Activated CD8-positive, alpha-beta T cell treated with anti-CD3 and anti-CD28 coated beads, Interleukin-2, amount 10 ng/mL, durations not matched to agents 7 days and 5 days (primary cell): ENCODE measurements at regions not wholly inside any gene's neighbourhood (a gene's known extent, or its start where the extent isn't known, plus 50 kb on each side); places are given as distances from the start of the nearest gene placed in this dataset.
"Not testable (repeated sequence)": the region's sequence is repeated elsewhere in the genome, so short reads cannot be mapped to it uniquely, and the experiment has no call there.

Source experiments
- ATAC-seq: fragments of 150-1000 bp; cut with Tn5 transposase; one replicate; pipeline ENCODE4 v1.10.0; 2021; ENCODE audit warnings: moderate library complexity
- CTCF ChIA-PET: fragments of 350-600 bp; sonication (Branson Sonifier 250); formaldehyde crosslinking; loops from one replicate; lab custom pipeline; 2021; ENCODE audit warnings: antibody characterized with exemption; lab: Charles Lee
- POLR2A ChIA-PET: fragments of 350-600 bp; sonication (Branson Sonifier 250); formaldehyde crosslinking; loops from one replicate; lab custom pipeline; 2021; ENCODE audit warnings: antibody characterized with exemption; lab: Charles Lee
- DNase-seq: peaks from one replicate; pipeline ENCODE4 v3.0.0-alpha.2; 2020
- H3K27ac Mint-ChIP-seq: one replicate; pipeline ENCODE4 v1.8.0; 2021; ENCODE audit warnings: mild to moderate bottlenecking, mixed read lengths
- H3K27me3 Mint-ChIP-seq: one replicate; pipeline ENCODE4 v1.8.0; 2021; ENCODE audit warnings: low read depth, mixed read lengths
- H3K36me3 Mint-ChIP-seq: one replicate; pipeline ENCODE4 v1.8.0; 2021; ENCODE audit warnings: low read depth, mixed read lengths
- H3K4me1 Mint-ChIP-seq: one replicate; pipeline ENCODE4 v1.8.0; 2021; ENCODE audit warnings: low read depth, mixed read lengths
- H3K4me3 Mint-ChIP-seq: one replicate; pipeline ENCODE4 v1.8.0; 2021; ENCODE audit warnings: mild to moderate bottlenecking, mixed read lengths
- H3K9me3 Mint-ChIP-seq: one replicate; pipeline ENCODE4 v1.8.0; 2022; ENCODE audit warnings: mixed read lengths; ENCODE audit not compliant: insufficient read depth

DNA sequence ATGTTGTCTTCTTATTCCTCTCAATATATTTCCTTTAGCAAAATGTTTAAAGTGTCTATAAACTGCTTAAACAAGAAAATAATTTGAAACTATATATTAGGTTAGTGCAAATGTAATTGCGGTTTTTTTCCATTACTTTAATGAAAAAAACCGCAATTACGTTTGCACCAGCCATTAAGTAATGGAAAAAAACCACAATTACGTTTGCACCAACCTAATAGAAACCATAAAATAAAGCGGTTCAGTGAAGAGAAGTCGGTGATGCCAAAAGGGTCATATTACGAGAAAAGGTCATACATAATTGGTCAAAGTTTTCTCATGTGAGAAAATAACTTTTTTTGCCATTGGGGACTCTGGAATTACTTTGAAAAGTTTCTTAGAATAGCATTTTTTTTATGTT lies 385.6 kb upstream of the ST8SIA4 start:
- DNase-seq (no peak), ATAC-seq (no peak)
- Mint-ChIP-seq H3K9me3 (no peaks in the 10 kb centered on the region), H3K27ac (no peak overlapping the region), H3K4me3 (no peak overlapping the region), H3K36me3 (no peaks in the 10 kb centered on the region), H3K27me3 (no peaks in the 10 kb centered on the region), H3K4me1 (no peaks in the 10 kb centered on the region)
- CTCF ChIA-PET, result no interaction called here
- POLR2A ChIA-PET, result no interaction called here

- Mint-ChIP-seq H3K27me3 (no peaks in the 10 kb centered on the region), H3K4me3 (no peak overlapping the region), H3K27ac (no peak overlapping the region), H3K36me3 (no peaks in the 10 kb centered on the region), H3K9me3 (no peaks in the 10 kb centered on the region), H3K4me1 (no peaks in the 10 kb centered on the region)
- no peak for ATAC-seq
- no peak for DNase-seq
- POLR2A ChIA-PET, result no interaction called here
- CTCF ChIA-PET, result no interaction called here
Measured at GRCh38 chr5:101284736-101285375, 381.8 kb upstream of the ST8SIA4 start.

DNA sequence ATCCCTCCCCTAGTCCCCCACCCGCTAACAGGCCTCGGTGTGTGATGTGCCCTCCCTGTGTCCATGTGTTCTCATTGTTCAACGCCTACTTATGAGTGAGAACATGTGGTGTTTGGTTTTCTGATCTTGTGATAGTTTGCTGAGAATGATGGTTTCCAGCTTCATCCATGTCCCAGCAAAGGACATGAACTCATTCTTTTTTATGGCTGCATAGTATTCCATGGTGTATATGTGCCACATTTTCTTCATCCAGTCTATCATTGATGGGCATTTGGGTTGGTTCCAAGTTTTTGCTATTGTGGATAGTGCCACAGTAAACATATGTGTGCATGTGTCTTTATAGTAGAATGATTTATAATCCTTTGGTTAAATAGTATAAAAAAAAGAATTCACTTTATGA lies 380.9 kb upstream of the ST8SIA4 start:
- H3K27me3 Mint-ChIP-seq, POLR2A ChIA-PET, DNase-seq, H3K27ac Mint-ChIP-seq, H3K36me3 Mint-ChIP-seq, H3K4me3 Mint-ChIP-seq, H3K9me3 Mint-ChIP-seq, CTCF ChIA-PET, H3K4me1 Mint-ChIP-seq, ATAC-seq: not testable (repeated sequence)

DNA sequence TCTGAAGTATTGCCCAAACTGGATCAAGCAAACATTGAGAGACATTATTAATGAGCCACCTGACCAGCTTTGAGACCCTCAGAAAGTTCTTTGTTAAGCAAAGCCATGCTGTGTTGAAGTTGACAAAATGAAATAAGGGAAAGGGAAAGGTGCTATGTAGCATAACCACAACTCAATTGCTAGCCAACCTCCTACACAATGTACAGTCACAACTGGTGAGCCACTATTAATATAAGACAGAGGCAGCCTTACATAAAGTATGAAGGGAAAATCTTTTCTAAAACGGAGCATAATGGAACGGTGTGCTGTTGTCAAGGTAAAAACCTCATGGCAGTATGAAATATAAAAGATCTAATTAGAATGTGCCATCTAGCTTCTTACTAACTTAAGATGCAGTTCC lies 375.8 kb upstream of the ST8SIA4 start:
- CTCF ChIA-PET, result no interaction called here
- no peaks in the 10 kb centered on the region for H3K36me3 Mint-ChIP-seq
- no peak overlapping the region for H3K4me3 Mint-ChIP-seq
- H3K9me3 Mint-ChIP-seq, result no peaks in the 10 kb centered on the region
- H3K27me3 Mint-ChIP-seq, result no peaks in the 10 kb centered on the region
- ATAC-seq, result no peak
- no peak overlapping the region for H3K27ac Mint-ChIP-seq
- H3K4me1 Mint-ChIP-seq, result no peaks in the 10 kb centered on the region
- POLR2A ChIA-PET, result no interaction called here
- DNase-seq, result no peak

DNA sequence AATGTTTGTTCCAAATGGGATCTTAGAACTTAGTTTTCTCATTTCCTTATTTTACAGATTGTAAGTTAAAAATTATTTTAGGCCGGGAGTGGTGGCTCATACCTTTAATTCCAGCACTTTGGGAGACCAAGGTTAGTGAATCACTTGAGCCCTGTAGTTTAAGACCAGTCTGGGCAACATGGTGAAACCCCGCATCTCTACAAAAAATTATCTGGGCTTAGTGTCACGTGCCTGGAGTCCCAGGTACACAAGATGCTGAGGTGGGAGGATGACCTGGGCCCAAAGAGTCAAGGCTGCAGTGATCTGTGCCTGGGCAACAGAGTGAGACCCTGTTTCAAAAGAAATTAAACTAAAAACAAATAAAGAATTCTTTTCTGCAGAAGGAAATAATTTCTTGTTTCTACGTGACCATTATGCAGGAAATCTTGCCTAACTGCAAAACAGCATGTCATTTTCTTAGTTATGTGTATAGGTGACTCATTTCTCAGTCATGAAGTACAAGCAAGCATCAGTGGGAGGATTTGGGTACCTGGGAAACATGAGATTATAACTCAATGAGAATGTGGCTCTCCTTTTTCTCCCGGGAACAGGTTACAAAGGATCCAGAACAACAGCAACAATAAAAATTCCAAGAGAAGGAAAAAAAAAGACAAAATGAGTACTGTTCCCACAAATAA lies 375.1 kb upstream of the ST8SIA4 start:
- ChIA-PET POLR2A (no interaction called here), CTCF (no interaction called here)
- ATAC-seq (no peak), DNase-seq (no peak)
- Mint-ChIP-seq H3K4me3 (no peak overlapping the region), H3K4me1 (no peaks in the 10 kb centered on the region), H3K27me3 (no peaks in the 10 kb centered on the region), H3K27ac (no peak overlapping the region), H3K36me3 (no peaks in the 10 kb centered on the region), H3K9me3 (no peaks in the 10 kb centered on the region)

DNA sequence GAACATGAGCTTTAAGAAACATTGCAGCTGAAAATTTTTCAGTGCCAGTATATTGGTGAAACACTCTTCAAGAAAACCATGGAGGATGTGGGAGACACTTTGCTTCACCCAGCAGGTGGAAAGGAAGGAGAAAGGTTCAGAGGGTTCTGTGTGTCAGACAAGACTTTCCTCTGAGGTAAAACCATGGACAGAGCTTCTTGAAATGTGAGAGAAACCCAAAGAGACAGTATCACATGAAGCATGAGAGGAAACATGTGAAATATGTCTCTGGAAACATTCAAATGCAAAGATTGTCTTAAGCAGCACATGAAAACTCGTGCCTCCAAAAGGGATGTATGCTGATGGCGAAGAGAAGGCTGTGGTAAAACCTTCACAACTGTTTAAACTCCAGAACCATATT lies 368.9 kb upstream of the ST8SIA4 start:
- DNase-seq, result no peak
- Mint-ChIP-seq H3K36me3 (no peaks in the 10 kb centered on the region), H3K4me3 (no peak overlapping the region), H3K27ac (no peak overlapping the region), H3K9me3 (no peaks in the 10 kb centered on the region), H3K27me3 (no peaks in the 10 kb centered on the region), H3K4me1 (no peaks in the 10 kb centered on the region)
- ATAC-seq, result no peak
- CTCF ChIA-PET, result no interaction called here
- POLR2A ChIA-PET, result no interaction called here

GRCh38 chr5:101271416-101271815 lies 368.3 kb upstream of the ST8SIA4 start:
- H3K4me1 Mint-ChIP-seq, result no peaks in the 10 kb centered on the region

GRCh38 chr5:101260857-101261256 lies 357.8 kb upstream of the ST8SIA4 start:
- ATAC-seq, result no peak
- H3K9me3 Mint-ChIP-seq, result no peaks in the 10 kb centered on the region
- no peaks in the 10 kb centered on the region for H3K4me1 Mint-ChIP-seq
- H3K27ac Mint-ChIP-seq, result no peak overlapping the region
- DNase-seq, result no peak
- H3K27me3 Mint-ChIP-seq, result no peaks in the 10 kb centered on the region
- H3K36me3 Mint-ChIP-seq, result no peaks in the 10 kb centered on the region
- ChIA-PET POLR2A (no interaction called here), CTCF (no interaction called here)
- no peak overlapping the region for H3K4me3 Mint-ChIP-seq

More at GRCh38 chr5:101271416-101271815, 368.3 kb upstream of the ST8SIA4 start:
- H3K4me3 Mint-ChIP-seq, result no peak overlapping the region
- POLR2A ChIA-PET, result no interaction called here
- DNase-seq, result no peak
- H3K27me3 Mint-ChIP-seq, result no peaks in the 10 kb centered on the region
- H3K9me3 Mint-ChIP-seq, result no peaks in the 10 kb centered on the region
- CTCF ChIA-PET, result no interaction called here
- no peak for ATAC-seq
- H3K27ac Mint-ChIP-seq, result no peak overlapping the region
- H3K36me3 Mint-ChIP-seq, result no peaks in the 10 kb centered on the region

DNA sequence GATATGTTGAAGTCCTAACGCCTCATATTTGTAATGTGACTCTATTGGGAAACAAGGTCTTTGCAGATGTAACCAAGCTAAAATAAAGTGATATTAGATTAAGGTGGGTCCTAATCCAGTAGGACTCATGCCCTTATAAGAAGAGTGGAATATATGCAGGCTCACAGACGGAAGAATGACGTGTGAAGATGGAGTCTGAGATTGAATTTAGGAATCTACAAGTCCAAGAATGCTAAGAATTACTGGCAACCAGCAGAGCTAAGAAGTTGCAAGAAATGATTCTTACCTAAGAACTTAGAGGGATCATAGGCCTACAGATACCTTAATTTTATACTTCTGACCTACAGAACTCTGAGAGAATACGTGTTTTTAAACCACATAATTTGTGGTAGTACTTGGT lies 350.0 kb upstream of the ST8SIA4 start:
- no peaks in the 10 kb centered on the region for H3K36me3 Mint-ChIP-seq

DNA sequence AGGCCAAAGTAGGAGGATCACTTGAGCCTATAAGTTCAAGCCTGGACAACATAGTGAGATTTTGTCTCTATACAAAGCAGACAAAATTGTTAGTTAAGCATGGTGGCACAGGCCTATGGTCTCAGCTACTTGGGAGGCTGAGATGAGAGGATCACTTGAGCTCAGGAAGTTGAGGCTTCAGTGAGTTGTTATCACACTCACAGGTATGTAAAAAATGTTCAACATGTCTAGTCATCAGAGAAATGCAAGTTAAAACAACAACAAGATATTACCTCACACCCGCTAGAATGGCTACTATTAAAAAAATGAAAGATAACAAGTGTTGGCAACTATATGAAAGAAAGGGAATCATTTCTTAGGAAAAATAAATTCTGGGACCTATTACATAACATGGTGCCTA lies 341.5 kb upstream of the ST8SIA4 start:
- no peaks in the 10 kb centered on the region for H3K36me3 Mint-ChIP-seq
- H3K4me3 Mint-ChIP-seq, result no peak overlapping the region
- POLR2A ChIA-PET, result no interaction called here
- ATAC-seq (no peak), DNase-seq (no peak)
- no peaks in the 10 kb centered on the region for H3K9me3 Mint-ChIP-seq
- H3K27ac Mint-ChIP-seq, result no peak overlapping the region
- no peaks in the 10 kb centered on the region for H3K4me1 Mint-ChIP-seq
- CTCF ChIA-PET, result no interaction called here
- H3K27me3 Mint-ChIP-seq, result no peaks in the 10 kb centered on the region

More for the DNA sequence above, 350.0 kb upstream of the ST8SIA4 start:
- CTCF ChIA-PET, result no interaction called here
- H3K4me1 Mint-ChIP-seq, result no peaks in the 10 kb centered on the region
- no peak overlapping the region for H3K4me3 Mint-ChIP-seq
- no peak overlapping the region for H3K27ac Mint-ChIP-seq
- ATAC-seq (no peak), DNase-seq (no peak)
- no peaks in the 10 kb centered on the region for H3K9me3 Mint-ChIP-seq
- no peaks in the 10 kb centered on the region for H3K27me3 Mint-ChIP-seq
- POLR2A ChIA-PET, result no interaction called here

DNA sequence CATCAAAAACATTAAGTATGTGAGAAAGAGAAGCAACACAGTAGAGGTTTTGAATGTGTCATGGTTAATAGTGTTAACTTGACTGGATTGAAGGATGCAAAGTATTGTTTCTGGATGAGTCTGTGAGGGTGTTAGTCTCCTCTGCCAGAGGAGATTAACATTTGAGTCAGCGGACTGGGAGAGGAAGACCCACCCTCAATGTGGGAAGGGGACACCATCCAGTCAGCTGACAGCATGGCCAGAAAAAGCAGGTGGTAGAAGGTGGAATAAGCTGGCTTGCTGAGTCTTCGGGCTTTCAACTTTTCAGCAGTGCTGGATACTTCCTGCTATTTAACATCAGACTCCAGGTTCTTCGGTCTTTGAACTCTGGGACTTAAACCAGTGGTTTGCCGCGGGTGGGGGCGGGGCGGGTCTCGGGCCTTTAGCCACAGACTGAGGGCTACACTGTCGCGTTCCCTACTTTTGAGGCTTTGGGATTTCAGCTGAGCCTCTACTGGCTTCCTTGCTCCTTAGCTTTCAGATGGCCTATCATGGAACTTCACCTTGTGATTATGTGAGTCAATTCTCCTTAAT lies 309.9 kb upstream of the ST8SIA4 start:
- Mint-ChIP-seq H3K27ac (no peak overlapping the region), H3K9me3 (no peaks in the 10 kb centered on the region), H3K4me1 (no peaks in the 10 kb centered on the region), H3K4me3 (no peak overlapping the region), H3K27me3 (no peaks in the 10 kb centered on the region), H3K36me3 (no peaks in the 10 kb centered on the region)
- ATAC-seq, result no peak
- ChIA-PET CTCF (no interaction called here), POLR2A (no interaction called here)
- no peak for DNase-seq

DNA sequence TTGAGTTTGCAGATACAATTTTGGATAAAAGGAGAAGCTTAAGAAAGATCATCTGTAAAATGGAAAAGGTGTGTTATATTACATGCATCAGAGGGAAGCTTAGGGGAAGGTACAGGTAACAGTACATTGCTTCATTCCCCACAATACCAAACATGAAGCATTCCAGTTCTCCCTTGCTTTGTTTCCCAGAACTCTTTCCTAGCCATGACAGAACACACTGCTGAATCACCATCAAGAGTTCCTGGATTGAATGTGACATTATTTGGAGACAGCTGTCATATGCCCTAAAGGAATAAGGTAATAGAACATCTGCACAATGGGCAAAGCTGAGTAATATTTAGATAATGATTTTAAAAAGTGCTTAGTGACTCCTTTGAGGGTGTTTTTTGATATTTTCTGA lies 303.5 kb upstream of the ST8SIA4 start:
- Mint-ChIP-seq H3K9me3 (no peaks in the 10 kb centered on the region), H3K27me3 (no peaks in the 10 kb centered on the region), H3K4me1 (no peaks in the 10 kb centered on the region), H3K4me3 (no peak overlapping the region), H3K36me3 (no peaks in the 10 kb centered on the region), H3K27ac (no peak overlapping the region)
- ChIA-PET CTCF (no interaction called here), POLR2A (no interaction called here)
- ATAC-seq, result no peak
- no peak for DNase-seq
